Endodermal cell (in vitro differentiated cells): ENCODE measurements at regions not wholly inside any gene's neighbourhood (a gene's known extent, or its start where the extent isn't known, plus 50 kb on each side); places are given as distances from the start of the nearest gene placed in this dataset.

ENCODE experiments used
- DNase-seq: peaks from one replicate; pipeline ENCODE4 v3.0.0-alpha.2; 2017
- H3K27ac ChIP-seq: 2 replicates; pipeline ENCODE4 v1.5.1; 2013; ENCODE audit warnings: mild to moderate bottlenecking, low read depth, low read length, moderate library complexity
- H3K27me3 ChIP-seq: 2 replicates; pipeline ENCODE4 v1.6.1; 2013; ENCODE audit warnings: mild to moderate bottlenecking, low read length, moderate library complexity; ENCODE audit not compliant: insufficient read depth, control insufficient read depth, poor library complexity, severe bottlenecking
- H3K36me3 ChIP-seq: 2 replicates; pipeline ENCODE4 v1.7.0; 2013; ENCODE audit warnings: mild to moderate bottlenecking, low read length, moderate library complexity; ENCODE audit not compliant: control insufficient read depth, insufficient read depth
- H3K4me1 ChIP-seq: one replicate; pipeline ENCODE4 v1.7.0; 2013; ENCODE audit warnings: low read length; ENCODE audit not compliant: control insufficient read depth, insufficient read depth
- H3K4me3 ChIP-seq: 2 replicates; pipeline ENCODE4 v1.5.1; 2013; ENCODE audit warnings: mild to moderate bottlenecking, low read length, moderate library complexity
- H3K9ac ChIP-seq: 2 replicates; pipeline ENCODE4 v1.6.1; 2013; ENCODE audit warnings: mild to moderate bottlenecking, low read length, moderate library complexity; ENCODE audit not compliant: poor library complexity, severe bottlenecking; ENCODE audit errors: extremely low read depth
- H3K9me3 ChIP-seq: 2 replicates; pipeline ENCODE4 v1.6.1; 2013; ENCODE audit warnings: mild to moderate bottlenecking, low read length, moderate library complexity; ENCODE audit not compliant: control insufficient read depth
- H3K27ac Mint-ChIP-seq: 2 replicates; pipeline ENCODE4 v1.8.0; 2020; ENCODE audit warnings: mixed read lengths
- H3K27me3 Mint-ChIP-seq: 2 replicates; pipeline ENCODE4 v1.8.0; 2021; ENCODE audit warnings: mild to moderate bottlenecking, mixed read lengths; ENCODE audit not compliant: insufficient read depth
- H3K36me3 Mint-ChIP-seq: 2 replicates; pipeline ENCODE4 v1.8.0; 2020; ENCODE audit warnings: low read depth, mixed read lengths
- H3K4me1 Mint-ChIP-seq: 2 replicates; pipeline ENCODE4 v1.8.0; 2020; ENCODE audit warnings: mixed read lengths
- H3K4me3 Mint-ChIP-seq: 2 replicates; pipeline ENCODE4 v1.8.0; 2020; ENCODE audit warnings: mild to moderate bottlenecking, moderate library complexity, mixed read lengths
- H3K9me3 Mint-ChIP-seq: 2 replicates; pipeline ENCODE4 v1.8.0; 2020; ENCODE audit warnings: mild to moderate bottlenecking, mixed read lengths
- CTCF ChIP-seq: fragments of 200-600 bp; sonication (generic); conservative IDR thresholded peaks from 2 replicates; pipeline ENCODE4 v1.5.0; 2021; ENCODE audit warnings: antibody characterized with exemption, mild to moderate bottlenecking
- WGBS, 2 experiments: methylation state at CpG; one replicate each; pipeline versions ENCODE4 v1.1.5 to v1.1.7; 2013; ENCODE audit warnings: missing lambda C conversion rate in 2 of 2, mixed read lengths in 1 of 2; ENCODE audit not compliant: insufficient coverage in 1 of 2, insufficient read length in 1 of 2; 5-methylcytosine and 5-hydroxymethylcytosine counted together

GRCh38 chr4:147388018-147388417, 92.9 kb upstream of the EDNRA start:
- Mint-ChIP-seq H3K36me3 (no peaks in the 10 kb centered on the region), H3K27ac (no peak overlapping the region), H3K27me3 (no peaks in the 10 kb centered on the region), H3K9me3 (no peaks in the 10 kb centered on the region), H3K4me3 (no peak overlapping the region), H3K4me1 (no peaks in the 10 kb centered on the region)
- peaks cover 2% of the 10 kb centered on the region for H3K9me3 ChIP-seq
- no peak for DNase-seq
- no peaks in the 10 kb centered on the region for H3K27me3 ChIP-seq
- no peak overlapping the region for H3K9ac ChIP-seq
- H3K4me3 ChIP-seq = no peak overlapping the region
- no peak for TF ChIP-seq CTCF
- no peaks in the 10 kb centered on the region for H3K36me3 ChIP-seq
- no peaks in the 10 kb centered on the region for H3K4me1 ChIP-seq
- WGBS, 2 experiments = 92 to 93% methylated on average over 1 of the region's 1 CpG
- no peak overlapping the region for H3K27ac ChIP-seq

- peaks cover 6% of the 10 kb centered on the region for H3K9me3 ChIP-seq
- Mint-ChIP-seq H3K36me3 (no peaks in the 10 kb centered on the region), H3K9me3 (peaks cover 5% of the 10 kb centered on the region), H3K27ac (no peak overlapping the region), H3K27me3 (no peaks in the 10 kb centered on the region), H3K4me1 (no peaks in the 10 kb centered on the region), H3K4me3 (no peak overlapping the region)
- H3K27me3 ChIP-seq = no peaks in the 10 kb centered on the region
- H3K27ac ChIP-seq = no peak overlapping the region
- TF ChIP-seq CTCF = no peak
- no peak for DNase-seq
- no peak overlapping the region for H3K9ac ChIP-seq
- H3K4me3 ChIP-seq = no peak overlapping the region
- WGBS, 2 experiments = 0% methylated on average over 1 of the region's 1 CpG; no CpG with 5 or more reads in 1 of the 2 experiments
- H3K4me1 ChIP-seq = no peaks in the 10 kb centered on the region
- H3K36me3 ChIP-seq = no peaks in the 10 kb centered on the region
Measured at GRCh38 chr4:147396105-147396504, 84.8 kb upstream of the EDNRA start.

- Mint-ChIP-seq H3K4me1 (no peaks in the 10 kb centered on the region), H3K27me3 (no peaks in the 10 kb centered on the region), H3K4me3 (no peak overlapping the region), H3K36me3 (no peaks in the 10 kb centered on the region), H3K9me3 (peaks cover 5% of the 10 kb centered on the region), H3K27ac (no peak overlapping the region)
- H3K4me3 ChIP-seq = no peak overlapping the region
- no peaks in the 10 kb centered on the region for H3K27me3 ChIP-seq
- H3K9me3 ChIP-seq = peaks cover under 1% of the 10 kb centered on the region
- H3K9ac ChIP-seq = no peak overlapping the region
- H3K36me3 ChIP-seq = no peaks in the 10 kb centered on the region
- no peak overlapping the region for H3K27ac ChIP-seq
- 91 to 100% methylated on average over 1 to 2 of the region's 2 CpGs for WGBS, 2 experiments
- DNase-seq = no peak
- TF ChIP-seq CTCF = no peak
- H3K4me1 ChIP-seq = no peaks in the 10 kb centered on the region
Measured at GRCh38 chr4:147398556-147398955, 82.3 kb upstream of the EDNRA start.
